ENCODE measurements at regions not wholly inside any gene's neighbourhood (a gene's known extent, or its start where the extent isn't known, plus 50 kb on each side); places are given as distances from the start of the nearest gene placed in this dataset.

- TF ChIP-seq, protein P1, sequence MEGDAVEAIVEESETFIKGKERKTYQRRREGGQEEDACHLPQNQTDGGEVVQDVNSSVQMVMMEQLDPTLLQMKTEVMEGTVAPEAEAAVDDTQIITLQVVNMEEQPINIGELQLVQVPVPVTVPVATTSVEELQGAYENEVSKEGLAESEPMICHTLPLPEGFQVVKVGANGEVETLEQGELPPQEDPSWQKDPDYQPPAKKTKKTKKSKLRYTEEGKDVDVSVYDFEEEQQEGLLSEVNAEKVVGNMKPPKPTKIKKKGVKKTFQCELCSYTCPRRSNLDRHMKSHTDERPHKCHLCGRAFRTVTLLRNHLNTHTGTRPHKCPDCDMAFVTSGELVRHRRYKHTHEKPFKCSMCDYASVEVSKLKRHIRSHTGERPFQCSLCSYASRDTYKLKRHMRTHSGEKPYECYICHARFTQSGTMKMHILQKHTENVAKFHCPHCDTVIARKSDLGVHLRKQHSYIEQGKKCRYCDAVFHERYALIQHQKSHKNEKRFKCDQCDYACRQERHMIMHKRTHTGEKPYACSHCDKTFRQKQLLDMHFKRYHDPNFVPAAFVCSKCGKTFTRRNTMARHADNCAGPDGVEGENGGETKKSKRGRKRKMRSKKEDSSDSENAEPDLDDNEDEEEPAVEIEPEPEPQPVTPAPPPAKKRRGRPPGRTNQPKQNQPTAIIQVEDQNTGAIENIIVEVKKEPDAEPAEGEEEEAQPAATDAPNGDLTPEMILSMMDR (IDR thresholded peaks at IDR 0.05; ENCODE audit: borderline replicate concordance, extremely low read depth, insufficient read depth) = no peak
- intact Hi-C loops (cut with DNase I) = no loop called here
- Histone ChIP-seq H3K36me3 (ENCODE audit: control insufficient read depth in 2 of 3, insufficient read depth in 3 of 3, low read length in 3 of 3) (no peaks in the 10 kb centered on the region), H3K27me3 (ENCODE audit: control insufficient read depth, insufficient read depth, low read length) (no peaks in the 10 kb centered on the region), H3K27ac (ENCODE audit: low read depth in 2 of 2, low read length in 2 of 2) (no peak overlapping the region), H3K4me3 (ENCODE audit: low read length in 3 of 3) (no peak overlapping the region), H3K4me1 (ENCODE audit: control insufficient read depth in 2 of 3, insufficient read depth in 2 of 3, low read depth in 1 of 3, low read length in 3 of 3) (peaks cover 0 to 3% (median 0%) of the 10 kb centered on the region in 3 donors), H3K9me3 (ENCODE audit: control insufficient read depth in 2 of 3, insufficient read depth in 1 of 3, low read length in 3 of 3) (no peaks in the 10 kb centered on the region), H3K9ac (ENCODE audit: low read length in 3 of 3) (no peak overlapping the region)
- DNase-seq (peak in 2 of 5 donors; percentile 19 to 22), FAIRE-seq (no peak)
Measured at GRCh38 chr6:128570680-128571063, 50.3 kb upstream of the PTPRK start.

GRCh38 chr6:128569732-128570679, 49.6 kb upstream of the PTPRK start:
- peaks cover 0 to 3% (median 0%) of the 10 kb centered on the region in 3 donors for H3K4me1 ChIP-seq (ENCODE audit: control insufficient read depth in 2 of 3, insufficient read depth in 2 of 3, low read depth in 1 of 3, low read length in 3 of 3)
- H3K4me3 ChIP-seq (ENCODE audit: low read length in 3 of 3) = peak overlapping the region in 1 of 3 donors; percentile 24
- intact Hi-C loops (cut with DNase I) = no loop called here
- FAIRE-seq = no peak
- no peaks in the 10 kb centered on the region for H3K9me3 ChIP-seq (ENCODE audit: control insufficient read depth in 2 of 3, insufficient read depth in 1 of 3, low read length in 3 of 3)
- H3K27ac ChIP-seq (ENCODE audit: low read depth in 2 of 2, low read length in 2 of 2) = no peak overlapping the region
- no peaks in the 10 kb centered on the region for H3K36me3 ChIP-seq (ENCODE audit: control insufficient read depth in 2 of 3, insufficient read depth in 3 of 3, low read length in 3 of 3)
- peak in 2 of 5 donors; percentile 10 to 22 for DNase-seq
- TF ChIP-seq, protein P1 (IDR thresholded peaks at IDR 0.05; ENCODE audit: borderline replicate concordance, extremely low read depth, insufficient read depth) = no peak
- H3K27me3 ChIP-seq (ENCODE audit: control insufficient read depth, insufficient read depth, low read length) = no peaks in the 10 kb centered on the region
- no peak overlapping the region for H3K9ac ChIP-seq (ENCODE audit: low read length in 3 of 3)

Measured in kidney (tissue), 13 donors.